HEK293T (cell line): ENCODE measurements at regions not wholly inside any gene's neighbourhood (a gene's known extent, or its start where the extent isn't known, plus 50 kb on each side); places are given as distances from the start of the nearest gene placed in this dataset.
"Not testable (repeated sequence)": the region's sequence is repeated elsewhere in the genome, so short reads cannot be mapped to it uniquely, and the experiment has no call there.

ENCODE experiments used
- ARNT ChIP-seq: fragments of 450-650 bp; IDR thresholded peaks from 2 replicates; pipeline ENCODE4 v1.6.1; 2017; ENCODE audit warnings: mild to moderate bottlenecking
- BHLHE40 ChIP-seq: fragments of 450-650 bp; IDR thresholded peaks from 2 replicates; pipeline ENCODE4 v1.6.1; 2016; ENCODE audit warnings: mild to moderate bottlenecking, moderate library complexity, borderline replicate concordance

DNA sequence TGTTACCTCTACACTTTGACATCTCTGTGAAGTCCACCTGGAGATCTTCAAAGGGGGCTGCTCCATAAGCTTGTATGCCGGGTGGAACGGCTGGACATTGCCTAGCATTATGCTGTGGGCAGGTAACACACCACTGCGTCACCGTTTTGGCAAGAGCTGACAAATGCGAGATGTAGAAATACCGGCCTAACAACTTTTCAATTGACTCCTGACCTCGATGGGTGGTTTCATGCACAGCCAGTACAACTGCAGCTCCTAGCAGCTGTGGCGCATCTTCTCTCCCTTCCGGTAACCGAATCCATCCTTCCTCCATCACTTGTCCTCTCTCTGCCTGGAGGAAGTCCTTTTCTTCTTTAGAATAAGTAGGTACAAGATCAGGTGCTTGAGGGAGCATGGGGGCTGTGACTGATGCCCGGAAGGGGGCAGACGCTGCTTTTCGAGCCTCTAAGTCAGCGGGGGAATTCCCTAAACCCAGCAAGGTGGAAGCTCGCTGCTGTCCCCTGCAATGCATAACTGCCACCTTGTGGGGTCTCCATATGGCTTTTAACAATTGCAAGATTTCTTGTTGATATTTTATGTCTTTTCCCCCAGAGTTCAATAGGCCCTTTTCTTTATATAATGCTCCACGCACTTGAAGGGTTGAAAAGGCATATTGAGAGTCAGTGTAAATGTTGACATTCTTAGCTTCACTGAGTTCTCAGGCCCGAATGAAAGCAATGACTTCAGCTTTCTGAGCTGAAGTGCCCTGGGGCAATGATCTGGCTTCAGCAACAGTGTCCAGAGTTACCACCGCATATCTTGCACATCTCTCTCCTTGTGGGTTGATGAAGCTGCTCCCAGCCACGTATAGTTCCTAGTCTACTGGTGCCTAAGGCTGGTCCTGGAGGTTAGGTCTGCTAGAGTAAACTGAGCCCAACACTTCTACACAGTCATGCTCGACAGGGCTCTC, 98.3 kb upstream of the ZNF195 start:
- TF ChIP-seq ARNT, BHLHE40: not testable (repeated sequence)
